Sigmoid colon (tissue), 4 donors: ENCODE measurements at regions not wholly inside any gene's neighbourhood (a gene's known extent, or its start where the extent isn't known, plus 50 kb on each side); places are given as distances from the start of the nearest gene placed in this dataset.

Source experiments
- CTCF ChIP-seq, 4 experiments: fragments of 450-650 bp in 3 of 4; fragments of 200-600 bp in 1 of 4; IDR thresholded peaks; one replicate each; pipeline ENCODE4 v1.5.1; 2016 to 2019; ENCODE audit warnings: antibody characterized with exemption in 4 of 4, mild to moderate bottlenecking in 3 of 4, moderate library complexity in 2 of 4
- POLR2A ChIP-seq, 2 donors: fragments of 450-650 bp; IDR thresholded peaks; one replicate each; pipeline ENCODE4 v1.6.1; 2016; ENCODE audit warnings: antibody characterized with exemption in 2 of 2, mild to moderate bottlenecking in 2 of 2, moderate library complexity in 2 of 2
- POLR2AphosphoS5 ChIP-seq, 4 donors: sonication (generic); formaldehyde crosslinking; IDR thresholded peaks; one replicate each; pipeline ENCODE4 v1.6.1; 2017; ENCODE audit warnings: antibody characterized with exemption in 4 of 4

- TF ChIP-seq CTCF (IDR thresholded peaks at IDR 0.05) (no peak), POLR2A (IDR thresholded peaks at IDR 0.05) (no peak), POLR2AphosphoS5 (IDR thresholded peaks at IDR 0.05) (no peak)
Observed at GRCh38 chr4:149980121-149980682, 98.0 kb upstream of the DCLK2 start.
